OCI-M1 (cell line): ENCODE measurements at regions not wholly inside any gene's neighbourhood (a gene's known extent, or its start where the extent isn't known, plus 50 kb on each side); places are given as distances from the start of the nearest gene placed in this dataset.
"Not testable (repeated sequence)": the region's sequence is repeated elsewhere in the genome, so short reads cannot be mapped to it uniquely, and the experiment has no call there.

ENCODE experiments used
- DNase-seq: peaks from one replicate; lab custom pipeline; 2025; lab: John Stamatoyannopoulos, UW

GRCh38 chr5:163280897-163281296 is 156.5 kb upstream of the CCNG1 start:
- not testable (repeated sequence) for DNase-seq

- DNase-seq: no peak
Observed at GRCh38 chr5:163281512-163281911, 155.9 kb upstream of the CCNG1 start.

GRCh38 chr5:163293836-163294235 is 143.6 kb upstream of the CCNG1 start:
- DNase-seq: no peak

GRCh38 chr5:163303718-163304117 is 133.7 kb upstream of the CCNG1 start:
- DNase-seq: peak; percentile 42

GRCh38 chr5:163305655-163306054 is 131.7 kb upstream of the CCNG1 start:
- no peak for DNase-seq

- DNase-seq: peak; percentile 53
Observed at GRCh38 chr5:163306421-163306820, 131.0 kb upstream of the CCNG1 start.

GRCh38 chr5:163309914-163310313 is 127.5 kb upstream of the CCNG1 start:
- peak; percentile 12 for DNase-seq

GRCh38 chr5:163310997-163311396 is 126.4 kb upstream of the CCNG1 start:
- no peak for DNase-seq

GRCh38 chr5:163312598-163312997 is 124.8 kb upstream of the CCNG1 start:
- no peak for DNase-seq

GRCh38 chr5:163313049-163313448 is 124.3 kb upstream of the CCNG1 start:
- DNase-seq: not testable (repeated sequence)

GRCh38 chr5:163316374-163316773 is 121.0 kb upstream of the CCNG1 start:
- peak; percentile 52 for DNase-seq

- no peak for DNase-seq
Observed at GRCh38 chr5:163318707-163319106, 118.7 kb upstream of the CCNG1 start.

- no peak for DNase-seq
Observed at GRCh38 chr5:163321511-163321910, 115.9 kb upstream of the CCNG1 start.

- DNase-seq: peak; percentile 3
Observed at GRCh38 chr5:163330723-163331668, 106.4 kb upstream of the CCNG1 start.

GRCh38 chr5:163336074-163336473 is 101.3 kb upstream of the CCNG1 start:
- not testable (repeated sequence) for DNase-seq

- no peak for DNase-seq
Observed at GRCh38 chr5:163339148-163339547, 98.2 kb upstream of the CCNG1 start.

- DNase-seq: not testable (repeated sequence)
Observed at GRCh38 chr5:163340378-163340777, 97.0 kb upstream of the CCNG1 start.

GRCh38 chr5:163342306-163342705 is 95.1 kb upstream of the CCNG1 start:
- DNase-seq: no peak

- no peak for DNase-seq
Observed at GRCh38 chr5:163345216-163345615, 92.2 kb upstream of the CCNG1 start.

- peak; percentile 80 for DNase-seq
Observed at GRCh38 chr5:163347671-163348070, 89.7 kb upstream of the CCNG1 start.

- peak; percentile 64 for DNase-seq
Observed at GRCh38 chr5:163350083-163350482, 87.3 kb upstream of the CCNG1 start.

- no peak for DNase-seq
Observed at GRCh38 chr5:163352531-163352930, 84.9 kb upstream of the CCNG1 start.

- not testable (repeated sequence) for DNase-seq
Observed at GRCh38 chr5:163355811-163356210, 81.6 kb upstream of the CCNG1 start.

GRCh38 chr5:163357636-163358035 is 79.8 kb upstream of the CCNG1 start:
- no peak for DNase-seq
